ENCODE measurements at regions not wholly inside any gene's neighbourhood (a gene's known extent, or its start where the extent isn't known, plus 50 kb on each side); places are given as distances from the start of the nearest gene placed in this dataset.

- TF ChIP-seq MLLT1 (IDR thresholded peaks at IDR 0.05) = no peak
- TF ChIP-seq, protein P1, sequence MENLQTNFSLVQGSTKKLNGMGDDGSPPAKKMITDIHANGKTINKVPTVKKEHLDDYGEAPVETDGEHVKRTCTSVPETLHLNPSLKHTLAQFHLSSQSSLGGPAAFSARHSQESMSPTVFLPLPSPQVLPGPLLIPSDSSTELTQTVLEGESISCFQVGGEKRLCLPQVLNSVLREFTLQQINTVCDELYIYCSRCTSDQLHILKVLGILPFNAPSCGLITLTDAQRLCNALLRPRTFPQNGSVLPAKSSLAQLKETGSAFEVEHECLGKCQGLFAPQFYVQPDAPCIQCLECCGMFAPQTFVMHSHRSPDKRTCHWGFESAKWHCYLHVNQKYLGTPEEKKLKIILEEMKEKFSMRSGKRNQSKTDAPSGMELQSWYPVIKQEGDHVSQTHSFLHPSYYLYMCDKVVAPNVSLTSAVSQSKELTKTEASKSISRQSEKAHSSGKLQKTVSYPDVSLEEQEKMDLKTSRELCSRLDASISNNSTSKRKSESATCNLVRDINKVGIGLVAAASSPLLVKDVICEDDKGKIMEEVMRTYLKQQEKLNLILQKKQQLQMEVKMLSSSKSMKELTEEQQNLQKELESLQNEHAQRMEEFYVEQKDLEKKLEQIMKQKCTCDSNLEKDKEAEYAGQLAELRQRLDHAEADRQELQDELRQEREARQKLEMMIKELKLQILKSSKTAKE (IDR thresholded peaks at IDR 0.05; ENCODE audit: low read depth, poor library complexity, severe bottlenecking) = no peak
These were observed 78.8 kb downstream of the WNT5A start (continued) for GRCh38 chr3:55408193-55408826.

- intact Hi-C loops (cut with micrococcal nuclease; ENCODE audit: unreplicated experiment) (no loop called here), in situ Hi-C loops (cut with MboI) (no loop called here)
- RAD21 ChIA-PET (ENCODE audit: unreplicated experiment) = no interaction called here
- CTCF ChIA-PET = no interaction called here
- Histone ChIP-seq H3K4me3 (no peak overlapping the region), H3K27ac (ENCODE audit: control insufficient read depth, insufficient read depth) (no peak overlapping the region), H3K9ac (ENCODE audit: control insufficient read depth, insufficient read depth, low read length) (no peak overlapping the region), H3K4me1 (ENCODE audit: control insufficient read depth, insufficient read depth, low read length) (no peaks in the 10 kb centered on the region), H4K20me1 (ENCODE audit: control insufficient read depth, insufficient read depth) (no peaks in the 10 kb centered on the region), H3K36me3 (ENCODE audit: control insufficient read depth in 2 of 2, insufficient read depth in 2 of 2, low read length in 1 of 2) (no peaks in the 10 kb centered on the region), H3K9me3 (replicated peaks; ENCODE audit: control insufficient read depth, insufficient read depth, low read length) (peaks cover 2% of the 10 kb centered on the region; the same call in 2 of the 3 replicates), H3K4me2 (ENCODE audit: control insufficient read depth, insufficient read depth) (no peak overlapping the region), H2AFZ (ENCODE audit: control insufficient read depth, low read depth, low read length) (no peak overlapping the region), H3K79me2 (ENCODE audit: control insufficient read depth, insufficient read depth, low read length) (no peaks in the 10 kb centered on the region), H3K27me3 (replicated peaks in 1 of 2; ENCODE audit: control insufficient read depth in 2 of 2, insufficient read depth in 2 of 2, low read length in 1 of 2) (no peaks in the 10 kb centered on the region)
- ATAC-seq (no peak), DNase-seq (ENCODE audit: low read depth, low spot score) (no peak), FAIRE-seq (no peak)
- SMC1A ChIA-PET (ENCODE audit: uncharacterized antibody, unreplicated experiment) = no interaction called here
- POLR2A ChIA-PET = no interaction called here
- WGBS (ENCODE audit: insufficient coverage, insufficient replicate concordance, low lambda C conversion rate, missing lambda C conversion rate) = 33% methylated on average over 1 of the region's 1 CpG
- BruUV-seq (replicated peaks) = no TSS peak
- no peak for TF ChIP-seq SMARCA5 (IDR thresholded peaks at IDR 0.05)
- no peak for TF ChIP-seq RELA (IDR thresholded peaks at IDR 0.05; ENCODE audit: borderline replicate concordance, partially characterized antibody)
- TF ChIP-seq ZNF24 (IDR thresholded peaks at IDR 0.05) = no peak
- TF ChIP-seq NR2C2 (IDR thresholded peaks at IDR 0.05; ENCODE audit: borderline replicate concordance, control insufficient read depth, insufficient read length, low read depth) = no peak
- no peak for TF ChIP-seq ZBTB40 (IDR thresholded peaks at IDR 0.05; ENCODE audit: borderline replicate concordance)
- no peak for TF ChIP-seq IKZF2 (IDR thresholded peaks at IDR 0.05)
- no peak for TF ChIP-seq YY1 (IDR thresholded peaks at IDR 0.05; ENCODE audit: low read depth, low read length)
- TF ChIP-seq RUNX3 (IDR thresholded peaks at IDR 0.05; ENCODE audit: low read length) = no peak
- TF ChIP-seq SUZ12 (IDR thresholded peaks at IDR 0.05; ENCODE audit: unreplicated experiment) = no peak
- no peak for TF ChIP-seq NR2C1 (IDR thresholded peaks at IDR 0.05)
- TF ChIP-seq RAD21 (IDR thresholded peaks at IDR 0.05; ENCODE audit: insufficient read depth, low read depth, low read length) = no peak
- TF ChIP-seq, protein P2, sequence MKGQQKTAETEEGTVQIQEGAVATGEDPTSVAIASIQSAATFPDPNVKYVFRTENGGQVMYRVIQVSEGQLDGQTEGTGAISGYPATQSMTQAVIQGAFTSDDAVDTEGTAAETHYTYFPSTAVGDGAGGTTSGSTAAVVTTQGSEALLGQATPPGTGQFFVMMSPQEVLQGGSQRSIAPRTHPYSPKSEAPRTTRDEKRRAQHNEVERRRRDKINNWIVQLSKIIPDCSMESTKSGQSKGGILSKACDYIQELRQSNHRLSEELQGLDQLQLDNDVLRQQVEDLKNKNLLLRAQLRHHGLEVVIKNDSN (IDR thresholded peaks at IDR 0.05; ENCODE audit: borderline replicate concordance, extremely low read length, insufficient read depth, low read depth, low read length) = no peak
These were observed 79.7 kb downstream of the WNT5A start for GRCh38 chr3:55407426-55407820.

All from GM12878 (cell line).